HG03460 (cell line): ENCODE measurements at regions not wholly inside any gene's neighbourhood (a gene's known extent, or its start where the extent isn't known, plus 50 kb on each side); places are given as distances from the start of the nearest gene placed in this dataset.

Experiments used
- ATAC-seq: cut with Tn5 transposase; IDR thresholded peaks from one replicate; pipeline ENCODE4 v1.9.1; 2021; ENCODE audit not compliant: unreplicated experiment

GRCh38 chr4:29005838-29006237 lies 1714.3 kb upstream of the PCDH7 start:
- no peak for ATAC-seq

- ATAC-seq: no peak
Measured at GRCh38 chr4:29009908-29010307, 1710.3 kb upstream of the PCDH7 start.

- no peak for ATAC-seq
Measured at GRCh38 chr4:29013341-29013740, 1706.8 kb upstream of the PCDH7 start.

- no peak for ATAC-seq
Measured at GRCh38 chr4:29014555-29014954, 1705.6 kb upstream of the PCDH7 start.

GRCh38 chr4:29033703-29034102 lies 1686.5 kb upstream of the PCDH7 start:
- no peak for ATAC-seq

GRCh38 chr4:29037501-29037900 lies 1682.7 kb upstream of the PCDH7 start:
- ATAC-seq: no peak

- no peak for ATAC-seq
Measured at GRCh38 chr4:29043411-29043810, 1676.8 kb upstream of the PCDH7 start.

- no peak for ATAC-seq
Measured at GRCh38 chr4:29046186-29046585, 1674.0 kb upstream of the PCDH7 start.

- ATAC-seq: no peak
Measured at GRCh38 chr4:29046781-29047180, 1673.4 kb upstream of the PCDH7 start.

GRCh38 chr4:29047341-29048041 lies 1672.7 kb upstream of the PCDH7 start:
- ATAC-seq: no peak

GRCh38 chr4:29051381-29051965 lies 1668.7 kb upstream of the PCDH7 start:
- ATAC-seq: no peak

- ATAC-seq: no peak
Measured at GRCh38 chr4:29052266-29052665, 1667.9 kb upstream of the PCDH7 start.

GRCh38 chr4:29058531-29058930 lies 1661.6 kb upstream of the PCDH7 start:
- no peak for ATAC-seq

GRCh38 chr4:29066861-29067260 lies 1653.3 kb upstream of the PCDH7 start:
- ATAC-seq: no peak

- ATAC-seq: no peak
Measured at GRCh38 chr4:29073571-29073970, 1646.6 kb upstream of the PCDH7 start.

GRCh38 chr4:29075366-29075765 lies 1644.8 kb upstream of the PCDH7 start:
- ATAC-seq: no peak

GRCh38 chr4:29079260-29079659 lies 1640.9 kb upstream of the PCDH7 start:
- no peak for ATAC-seq

GRCh38 chr4:29081234-29081955 lies 1638.8 kb upstream of the PCDH7 start:
- ATAC-seq: no peak

GRCh38 chr4:29082684-29083083 lies 1637.5 kb upstream of the PCDH7 start:
- no peak for ATAC-seq

GRCh38 chr4:29085748-29086147 lies 1634.4 kb upstream of the PCDH7 start:
- ATAC-seq: no peak

GRCh38 chr4:29104694-29105093 lies 1615.5 kb upstream of the PCDH7 start:
- no peak for ATAC-seq

- ATAC-seq: no peak
Measured at GRCh38 chr4:29113960-29114359, 1606.2 kb upstream of the PCDH7 start.
